Activated CD4-positive, alpha-beta T cell treated with anti-CD3 and anti-CD28 coated beads, Interleukin-2, amount 50 U/mL, for 16 hours (primary cell): ENCODE measurements at regions not wholly inside any gene's neighbourhood (a gene's known extent, or its start where the extent isn't known, plus 50 kb on each side); places are given as distances from the start of the nearest gene placed in this dataset.
"Not testable (repeated sequence)": the region's sequence is repeated elsewhere in the genome, so short reads cannot be mapped to it uniquely, and the experiment has no call there.

Experiments used
- DNase-seq: peaks from one replicate; pipeline ENCODE4 v3.0.0-alpha.2; 2020

DNA sequence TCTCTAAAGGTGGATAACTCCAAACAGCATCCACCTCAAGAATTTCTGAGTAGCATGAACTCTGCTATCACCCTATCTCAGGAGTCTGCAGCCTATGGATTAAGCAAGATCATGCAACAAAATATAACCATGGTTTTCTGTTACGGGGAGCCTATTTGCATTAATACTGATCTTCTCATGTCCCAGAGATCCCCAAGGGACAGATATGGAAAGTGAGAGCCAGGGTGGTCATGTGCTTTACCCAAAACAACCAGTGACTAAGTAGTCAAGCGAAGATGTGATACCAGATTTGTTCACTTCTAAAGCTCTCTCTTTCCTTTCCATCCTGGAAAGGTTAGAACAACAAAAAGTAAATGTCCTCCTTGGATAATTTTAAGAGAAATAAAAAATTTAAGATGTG, 125.1 kb downstream of the PRRX1 start:
- DNase-seq, result no peak

- DNase-seq, result no peak
These were observed 126.2 kb downstream of the PRRX1 start for GRCh38 chr1:170790175-170790574.

DNA sequence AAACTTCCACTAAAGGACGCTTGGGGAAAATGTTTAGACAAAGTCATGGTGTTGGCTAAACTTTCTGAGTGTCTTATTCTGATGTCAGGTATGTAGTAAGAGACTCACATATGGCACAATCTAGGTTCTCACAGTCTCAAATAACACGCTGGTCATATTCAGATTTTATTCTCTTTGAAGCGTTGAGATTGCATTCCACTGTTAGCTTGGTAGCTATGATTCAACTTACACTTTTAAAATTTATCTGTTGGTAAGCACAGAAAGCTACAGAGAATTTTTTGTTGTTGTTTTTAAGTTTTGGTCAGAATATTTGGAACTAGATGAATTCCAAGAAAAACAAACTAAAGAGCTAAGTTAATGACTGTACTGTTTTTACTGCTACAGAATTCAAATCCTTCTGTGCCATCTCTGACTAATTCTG, 126.7 kb downstream of the PRRX1 start:
- no peak for DNase-seq

DNA sequence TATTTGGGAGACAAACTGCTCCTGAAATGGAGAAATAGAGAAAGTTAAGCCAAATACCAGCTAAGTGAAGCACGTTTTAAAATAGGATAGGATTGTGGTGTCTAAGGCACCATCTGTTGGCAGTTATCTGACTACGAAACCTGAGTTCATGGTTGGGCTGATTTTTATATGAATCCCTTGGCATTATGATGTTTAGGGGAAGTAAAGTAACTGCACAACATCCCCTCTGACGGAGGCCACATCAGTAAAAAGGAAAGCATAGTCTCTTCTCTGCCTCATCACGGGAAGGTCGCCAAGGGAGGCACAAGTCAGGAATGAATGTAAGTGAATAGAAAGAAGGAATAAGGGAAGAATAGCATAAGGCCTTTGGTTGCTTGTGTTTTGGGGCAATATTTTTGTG, 128.0 kb downstream of the PRRX1 start:
- no peak for DNase-seq

- no peak for DNase-seq
These were observed 135.1 kb upstream of the MROH9 start for GRCh38 chr1:170800265-170800664.

DNA sequence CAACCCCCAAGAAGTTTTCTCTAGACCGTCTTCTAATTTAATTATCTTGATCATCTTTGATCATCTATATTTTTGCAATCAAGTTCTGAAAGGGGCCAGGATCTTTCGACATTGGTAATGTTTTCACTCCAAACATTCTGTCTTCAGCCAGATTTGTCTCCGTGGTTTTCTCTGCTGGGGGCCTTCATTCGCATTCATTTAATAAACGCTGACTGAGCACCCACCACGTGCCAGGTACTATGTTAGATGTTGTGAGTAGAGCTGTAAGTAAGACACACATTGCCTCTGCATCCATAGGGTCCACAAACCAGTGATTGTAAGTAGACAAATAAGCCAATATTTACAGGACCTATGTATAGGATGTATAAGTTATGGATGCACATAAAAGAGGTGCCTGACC, 134.5 kb upstream of the MROH9 start:
- no peak for DNase-seq

DNA sequence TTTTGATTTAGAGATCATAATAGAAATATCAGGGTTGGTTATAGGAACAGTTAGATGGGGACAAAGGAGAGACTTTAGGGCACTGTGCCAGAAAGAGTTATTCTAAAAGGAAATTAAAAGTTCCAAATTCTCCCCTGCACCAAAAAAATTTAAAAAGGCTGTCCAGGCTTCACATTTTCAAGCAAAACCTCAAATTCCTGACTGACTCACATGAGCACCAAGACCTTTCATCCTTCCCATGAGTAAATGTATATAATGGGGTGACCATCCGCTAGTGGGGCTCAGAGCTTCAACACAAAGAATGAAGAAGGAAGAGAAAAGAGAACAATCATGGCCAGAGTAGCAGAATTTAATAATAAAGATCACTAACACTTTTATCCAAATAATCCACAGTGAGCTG, 131.6 kb upstream of the MROH9 start:
- no peak for DNase-seq

DNA sequence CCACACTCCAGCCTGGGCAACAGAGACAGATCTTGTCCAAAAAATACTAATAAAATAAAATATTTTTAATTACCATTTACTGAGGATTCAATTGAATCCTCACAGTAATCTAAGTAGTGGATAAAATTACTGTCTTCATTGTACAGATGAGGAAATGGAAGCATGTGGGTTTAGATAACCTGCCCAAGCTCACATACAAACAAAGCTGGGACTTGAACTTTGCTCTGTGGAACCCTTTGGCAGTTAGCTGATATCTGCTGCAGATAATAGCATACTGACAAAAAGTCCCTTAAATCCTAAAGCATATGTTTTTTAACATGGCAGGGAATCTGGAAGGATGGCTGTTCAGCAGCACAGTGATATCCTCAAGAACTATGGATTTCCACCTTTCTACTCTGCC, 130.9 kb upstream of the MROH9 start:
- no peak for DNase-seq

DNA sequence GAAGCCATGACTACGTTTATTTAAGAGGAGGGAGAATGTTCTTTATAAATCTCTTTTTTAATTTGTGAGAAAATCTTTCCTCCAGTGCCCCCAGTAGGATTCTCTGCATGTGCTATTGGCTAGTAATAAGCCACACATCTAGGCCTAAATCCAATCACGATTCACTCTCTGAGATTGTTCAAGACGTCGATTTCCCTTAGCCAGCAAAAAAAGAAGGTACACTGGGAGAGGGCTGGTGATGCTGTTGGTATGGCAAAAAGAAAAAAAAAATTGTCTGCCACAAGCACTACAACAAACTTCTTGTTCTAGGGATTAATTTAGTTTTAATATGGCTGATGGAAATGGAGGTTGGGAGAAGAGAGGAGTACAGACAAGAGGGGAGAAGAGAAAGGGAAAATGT, 130.5 kb upstream of the MROH9 start:
- no peak for DNase-seq

- DNase-seq, result no peak
These were observed 128.4 kb upstream of the MROH9 start for GRCh38 chr1:170806961-170807360.

GRCh38 chr1:170807432-170807831, 127.9 kb upstream of the MROH9 start:
- DNase-seq, result no peak

GRCh38 chr1:170808216-170808885, 127.0 kb upstream of the MROH9 start:
- no peak for DNase-seq

DNA sequence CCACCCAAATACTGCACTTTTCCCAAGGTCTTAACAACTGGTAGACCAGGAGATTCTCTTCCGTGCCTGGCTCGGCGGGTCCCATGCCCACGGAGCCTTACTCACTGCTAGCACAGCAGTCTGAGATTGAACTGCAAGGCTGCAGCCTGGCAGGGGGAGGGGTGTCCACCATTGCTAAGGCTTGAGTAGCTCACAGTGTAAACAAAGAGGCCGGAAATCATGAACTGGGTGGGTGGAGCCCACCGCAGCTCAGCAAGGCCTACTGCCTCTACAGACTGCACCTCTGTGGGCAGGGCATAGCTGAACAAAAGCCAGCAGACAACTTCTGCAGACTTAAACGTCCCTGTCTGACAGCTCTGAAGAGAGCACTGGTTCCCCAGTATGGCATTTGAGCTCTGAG, 124.3 kb upstream of the MROH9 start:
- DNase-seq, result not testable (repeated sequence)

DNA sequence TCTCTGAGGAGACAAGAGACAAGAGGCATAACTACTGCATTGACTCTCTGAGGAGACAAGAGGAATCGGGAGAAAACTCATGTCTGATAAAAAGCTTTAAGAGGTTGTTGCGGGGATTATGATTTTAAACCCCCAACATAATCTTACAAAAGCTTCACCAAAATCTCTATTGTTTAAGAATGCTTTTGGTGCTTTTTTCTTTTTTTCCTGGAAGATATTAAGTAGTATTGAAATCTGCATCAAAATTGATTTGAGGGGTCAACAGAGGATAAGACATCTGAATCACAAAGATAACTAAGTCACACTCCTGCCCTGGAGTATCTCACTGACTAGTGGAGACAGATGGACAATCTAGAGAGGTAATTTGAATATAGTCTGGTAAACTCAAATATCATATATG, 115.6 kb upstream of the MROH9 start:
- DNase-seq, result no peak

DNA sequence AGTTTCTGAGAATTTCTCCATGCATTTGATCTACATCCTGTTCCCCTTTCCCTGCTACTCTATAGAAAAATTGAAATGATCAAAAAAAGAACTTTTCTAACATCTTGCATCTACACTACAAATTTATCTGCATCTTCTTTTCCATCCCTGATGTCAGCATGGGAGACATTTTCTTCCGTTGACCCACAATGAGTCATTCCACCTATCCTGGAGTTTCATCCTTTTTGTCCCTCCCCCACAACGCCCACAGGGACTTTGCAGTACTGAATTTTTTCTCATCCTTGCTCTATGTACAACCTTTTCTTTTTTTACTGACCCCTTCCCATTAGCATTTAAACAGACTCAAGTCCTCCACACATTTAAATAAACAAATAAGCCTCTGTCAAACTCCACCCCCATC, 112.2 kb upstream of the MROH9 start:
- DNase-seq, result no peak

GRCh38 chr1:170831276-170831675, 104.1 kb upstream of the MROH9 start:
- no peak for DNase-seq

DNA sequence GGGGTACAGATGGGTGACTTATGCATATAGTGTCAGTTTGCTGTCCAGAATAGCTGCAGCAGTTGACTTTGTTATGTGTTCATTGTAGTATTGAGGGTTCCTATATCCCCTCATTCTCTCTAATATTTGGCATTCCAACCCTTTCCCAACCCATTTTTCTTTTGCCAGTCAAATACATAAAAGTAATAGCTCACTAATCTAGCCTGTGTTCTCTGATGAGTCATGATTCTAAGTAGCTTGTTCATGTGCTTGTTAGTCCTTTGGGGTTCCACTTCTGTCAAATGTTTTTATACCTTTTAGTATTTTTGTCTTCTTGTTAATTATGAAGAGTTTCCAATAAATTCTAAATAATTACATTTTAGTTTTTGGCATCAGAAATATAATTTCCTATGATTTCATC, 99.2 kb upstream of the MROH9 start:
- no peak for DNase-seq

DNA sequence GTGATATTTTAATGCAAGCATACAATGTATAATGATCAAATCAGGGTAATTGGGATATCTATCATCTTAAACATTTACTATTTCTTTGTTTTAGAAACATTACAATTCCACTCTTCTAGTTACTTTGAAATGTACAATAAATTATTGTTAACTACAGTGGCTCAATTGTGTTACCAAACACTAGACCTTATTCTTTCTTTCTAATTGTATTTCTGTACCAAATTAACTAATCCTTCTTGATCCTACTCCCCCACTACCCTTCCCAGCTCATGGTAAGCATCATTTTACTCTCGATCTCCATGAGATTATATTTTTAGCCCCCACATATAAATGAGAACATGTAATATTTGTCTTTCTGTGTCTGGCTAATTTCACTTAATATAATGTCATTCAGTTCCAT, 95.0 kb upstream of the MROH9 start:
- DNase-seq, result no peak

- no peak for DNase-seq
These were observed 82.0 kb upstream of the MROH9 start for GRCh38 chr1:170853302-170853701.

GRCh38 chr1:170853867-170854266, 81.5 kb upstream of the MROH9 start:
- DNase-seq, result no peak

GRCh38 chr1:170854677-170855076, 80.7 kb upstream of the MROH9 start:
- DNase-seq, result no peak

- DNase-seq, result no peak
These were observed 78.9 kb upstream of the MROH9 start for GRCh38 chr1:170856455-170856854.

DNA sequence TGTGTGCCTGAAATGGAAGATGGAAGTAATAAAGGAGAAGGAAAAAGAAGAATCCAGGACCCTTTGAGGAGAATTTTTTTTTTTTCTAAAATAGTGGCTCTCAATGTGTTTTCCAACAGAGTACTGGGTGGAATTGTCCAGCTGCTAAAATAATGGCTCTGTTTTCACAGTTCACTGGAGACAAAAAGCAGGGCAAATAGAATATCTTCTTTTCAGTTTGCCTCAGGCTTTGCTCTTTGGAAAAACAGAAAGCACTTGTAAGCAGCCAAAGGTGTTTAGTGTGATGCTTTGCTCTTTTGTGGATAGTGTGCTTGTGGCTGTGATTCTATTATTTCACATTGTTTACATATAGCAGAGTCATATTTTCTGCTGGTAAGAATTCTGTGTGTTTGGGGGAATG, 77.4 kb upstream of the MROH9 start:
- DNase-seq, result no peak

GRCh38 chr1:170863621-170864020, 71.7 kb upstream of the MROH9 start:
- DNase-seq, result no peak

- no peak for DNase-seq
These were observed 71.1 kb upstream of the MROH9 start for GRCh38 chr1:170864238-170864637.
